DMS79 (cell line): ENCODE measurements at regions not wholly inside any gene's neighbourhood (a gene's known extent, or its start where the extent isn't known, plus 50 kb on each side); places are given as distances from the start of the nearest gene placed in this dataset.
"Not testable (repeated sequence)": the region's sequence is repeated elsewhere in the genome, so short reads cannot be mapped to it uniquely, and the experiment has no call there.

Experiments
- DNase-seq: peaks from one replicate; lab custom pipeline; 2025; lab: John Stamatoyannopoulos, UW

- DNase-seq: no peak
These were observed 168.2 kb downstream of the TBC1D2B start for GRCh38 chr15:77909182-77909940.

DNA sequence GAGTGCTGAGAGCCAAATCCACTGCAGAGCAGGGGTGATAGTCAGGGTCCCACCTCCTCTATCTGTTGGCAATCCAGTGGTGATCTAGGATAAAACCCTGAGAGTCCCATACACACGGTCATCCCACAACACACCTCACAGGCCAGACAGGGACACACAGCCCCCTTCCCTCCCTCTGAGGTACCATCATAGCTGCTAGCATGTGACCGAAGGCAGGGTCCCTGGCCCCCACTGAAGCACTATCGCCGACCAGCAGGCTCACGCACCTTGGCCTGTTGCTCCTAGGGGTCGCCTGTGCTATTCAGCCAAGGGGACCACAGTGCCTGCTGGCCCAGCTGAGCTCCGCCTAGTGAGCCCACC lies 168.8 kb downstream of the TBC1D2B start:
- not testable (repeated sequence) for DNase-seq

GRCh38 chr15:77907824-77908751 lies 169.4 kb downstream of the TBC1D2B start:
- DNase-seq: no peak

GRCh38 chr15:77906062-77906990 lies 171.2 kb downstream of the TBC1D2B start:
- not testable (repeated sequence) for DNase-seq

- no peak for DNase-seq
These were observed 172.1 kb downstream of the TBC1D2B start for GRCh38 chr15:77905301-77905920.

- no peak for DNase-seq
These were observed 172.6 kb downstream of the TBC1D2B start for GRCh38 chr15:77904901-77905300.

DNA sequence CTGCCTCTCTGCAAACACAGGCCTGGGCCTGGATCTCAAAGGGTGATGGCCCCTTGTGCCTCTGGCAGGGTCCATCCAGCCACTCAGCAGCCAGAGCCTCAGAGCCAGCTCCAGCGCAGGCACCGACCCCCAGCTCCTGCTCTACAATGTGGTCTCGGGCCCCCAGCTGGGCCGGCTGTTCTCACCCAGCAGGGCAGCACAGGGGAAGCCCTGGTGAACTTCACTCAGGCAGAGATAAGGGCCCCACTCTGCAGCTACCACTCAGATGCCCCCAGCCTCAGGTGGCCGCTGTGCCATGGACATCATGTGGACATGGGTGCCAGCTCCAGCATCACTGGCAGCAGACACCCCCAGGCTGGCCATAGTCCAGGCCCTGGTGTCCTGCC lies 173.1 kb downstream of the TBC1D2B start:
- no peak for DNase-seq

GRCh38 chr15:77903761-77904435 lies 173.6 kb downstream of the TBC1D2B start:
- DNase-seq: not testable (repeated sequence)

DNA sequence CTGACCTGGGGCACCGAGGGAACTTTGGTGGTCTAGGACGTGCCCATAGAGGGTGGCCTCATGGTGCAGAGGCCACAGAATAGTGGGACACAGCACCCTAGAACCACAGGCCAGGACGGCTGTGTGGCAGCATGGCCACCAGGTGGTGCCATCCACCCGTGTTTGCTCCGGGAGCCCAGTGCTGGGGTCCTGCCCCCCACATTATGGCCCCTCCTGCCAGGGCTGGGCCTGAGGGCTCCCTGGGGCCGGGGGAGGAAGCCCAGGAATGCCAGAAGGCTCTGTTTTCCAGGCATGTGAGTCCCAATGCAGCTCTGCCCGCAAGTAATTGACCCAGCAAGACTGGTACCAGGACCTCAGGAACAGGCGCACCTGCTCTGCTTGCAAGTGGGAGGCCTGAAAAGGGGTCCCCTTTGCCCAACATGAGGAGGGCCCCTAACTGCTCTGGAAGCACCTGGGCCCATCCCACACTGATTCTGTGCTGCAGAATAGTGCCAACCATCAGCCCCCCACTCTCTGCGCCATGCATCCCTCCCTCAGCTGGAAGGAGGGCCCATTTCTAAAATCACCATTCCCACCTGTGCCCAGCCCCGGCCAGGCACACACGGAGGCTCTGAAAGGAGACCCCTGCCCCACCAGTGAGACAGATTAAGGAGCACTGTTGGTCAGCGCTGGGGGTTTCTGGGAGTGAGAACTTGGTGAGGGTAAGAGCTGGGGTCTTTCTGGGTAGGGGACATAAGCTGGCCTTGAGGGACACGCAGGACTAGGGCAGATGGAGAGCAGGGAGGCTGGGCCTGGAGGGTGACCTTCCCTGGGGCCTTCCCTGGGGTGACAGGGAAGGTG lies 174.4 kb downstream of the TBC1D2B start:
- not testable (repeated sequence) for DNase-seq

- no peak for DNase-seq
These were observed 175.4 kb downstream of the TBC1D2B start for GRCh38 chr15:77901921-77902750.

DNA sequence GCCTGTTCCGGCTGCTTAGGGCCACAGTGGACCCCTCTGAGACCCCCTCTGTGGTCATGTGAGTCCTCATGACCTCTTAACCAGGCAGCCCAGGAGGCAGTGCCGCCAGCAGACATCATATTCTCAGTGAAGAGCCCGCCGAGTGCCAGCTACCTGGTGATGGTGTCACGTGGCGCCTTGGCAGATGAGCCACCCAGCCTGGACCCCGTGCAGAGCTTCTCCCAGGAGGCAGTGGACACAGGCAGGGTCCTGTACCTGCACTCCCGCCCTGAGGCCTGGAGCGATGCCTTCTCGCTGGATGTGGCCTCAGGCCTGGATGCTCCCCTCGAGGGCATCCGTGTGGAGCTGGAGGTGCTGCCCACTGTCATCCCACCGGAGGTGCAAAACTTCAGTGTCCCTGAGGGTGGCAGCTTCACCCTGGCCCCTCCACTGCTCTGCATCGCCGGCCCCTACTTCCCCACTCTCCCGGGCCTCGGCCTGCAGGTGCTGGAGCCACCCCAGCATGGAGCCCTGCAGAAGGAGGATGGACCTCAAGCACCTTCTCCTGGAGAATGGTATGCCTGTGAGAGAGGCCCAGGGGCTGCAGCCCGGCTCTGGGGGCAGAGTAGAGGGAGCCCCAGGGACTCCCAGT lies 176.1 kb downstream of the TBC1D2B start:
- no peak for DNase-seq

- DNase-seq: not testable (repeated sequence)
These were observed 177.1 kb downstream of the TBC1D2B start for GRCh38 chr15:77900331-77900963.

- DNase-seq: not testable (repeated sequence)
These were observed 177.7 kb downstream of the TBC1D2B start for GRCh38 chr15:77899776-77900175.

- no peak for DNase-seq
These were observed 178.4 kb downstream of the TBC1D2B start for GRCh38 chr15:77898811-77899730.

DNA sequence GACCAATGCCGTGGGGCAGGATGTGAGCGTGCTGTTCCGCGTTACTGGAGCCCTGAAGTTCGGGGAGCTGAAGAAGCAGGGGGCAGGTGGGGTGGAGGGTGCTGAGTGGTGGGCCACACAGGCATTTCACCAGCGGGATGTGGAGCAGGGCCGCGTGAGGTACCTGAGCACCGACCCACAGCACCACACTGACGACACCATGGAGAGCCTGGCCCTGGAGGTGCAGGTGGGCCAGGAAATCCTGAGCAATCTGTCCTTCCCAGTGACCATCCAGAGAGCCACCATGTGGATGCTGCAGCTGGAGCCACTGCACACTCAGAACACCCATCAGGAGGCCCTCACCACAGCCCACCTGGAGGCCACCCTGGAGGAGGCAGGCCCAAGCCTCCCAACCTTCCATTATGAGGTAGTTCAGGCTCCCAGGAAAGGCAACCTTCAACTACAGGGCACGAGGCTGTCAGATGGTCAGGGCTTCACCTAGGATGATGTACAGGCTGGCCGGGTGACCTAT lies 179.6 kb downstream of the TBC1D2B start:
- DNase-seq: no peak

- not testable (repeated sequence) for DNase-seq
These were observed 180.2 kb downstream of the TBC1D2B start for GRCh38 chr15:77897113-77897895.
